Uterus (tissue), 3 donors: ENCODE measurements at regions not wholly inside any gene's neighbourhood (a gene's known extent, or its start where the extent isn't known, plus 50 kb on each side); places are given as distances from the start of the nearest gene placed in this dataset.

ENCODE experiments used
- DNase-seq, 2 donors: peaks; one replicate each; pipeline ENCODE4 v3.0.0-alpha.2; 2019 to 2020
- H3K27ac ChIP-seq, 2 donors: fragments of 200-600 bp; sonication (generic); 1 replicate in 1 of 2; 2 replicates in 1 of 2; pipeline ENCODE4 v1.5.1; 2016 to 2018
- H3K27me3 ChIP-seq, 2 donors: fragments of 200-600 bp; sonication (generic); one replicate each; pipeline ENCODE4 v1.5.1; 2018 to 2019; ENCODE audit warnings: control low read depth in 1 of 2
- H3K36me3 ChIP-seq, 2 donors: fragments of 200-600 bp; sonication (generic); one replicate each; pipeline ENCODE4 v1.5.1; 2019; ENCODE audit warnings: control low read depth in 1 of 2
- H3K4me1 ChIP-seq, 2 donors: fragments of 200-600 bp; sonication (generic); one replicate each; pipeline ENCODE4 v1.5.1; 2018 to 2019; ENCODE audit warnings: control low read depth in 1 of 2
- H3K4me3 ChIP-seq, 2 donors: fragments of 200-600 bp; sonication (generic); 1 replicate in 1 of 2; 2 replicates in 1 of 2; pipeline ENCODE4 v1.5.1; 2018 to 2019; ENCODE audit warnings: mild to moderate bottlenecking in 1 of 2
- H3K9me3 ChIP-seq, 2 donors: fragments of 200-600 bp; sonication (generic); one replicate each; pipeline ENCODE4 v1.5.1; 2019; ENCODE audit warnings: control low read depth in 1 of 2
- POLR2A ChIP-seq, 2 donors: fragments of 450-650 bp; IDR thresholded peaks; one replicate each; pipeline ENCODE4 v1.6.1; 2016; ENCODE audit warnings: antibody characterized with exemption in 2 of 2, mild to moderate bottlenecking in 1 of 2, moderate library complexity in 1 of 2
- intact Hi-C: fragments of 100-400 bp; cut with DNase I; formaldehyde crosslinking; loops from one replicate; pipeline ENCODE4 v1.15.1; 2023; ENCODE audit warnings: low total_unique reads
- TF ChIP-seq, protein P1 (sequence below), 4 experiments: fragments of 200-600 bp in 2 of 4; fragments of 450-650 bp in 2 of 4; sonication (generic) in 2 of 4; IDR thresholded peaks; one replicate each; pipeline ENCODE4 v1.5.1; 2016 to 2019; ENCODE audit warnings: antibody characterized with exemption in 4 of 4, mild to moderate bottlenecking in 2 of 4, moderate library complexity in 1 of 4
- donor health status: DM: yes; HTN: yes; CAD: no.

GRCh38 chr2:117555965-117556364, 258.5 kb upstream of the DDX18 start:
- DNase-seq = no peak
- H3K27me3 ChIP-seq = no peaks in the 10 kb centered on the region
- H3K27ac ChIP-seq = no peak overlapping the region
- no peaks in the 10 kb centered on the region for H3K4me1 ChIP-seq
- no peak overlapping the region for H3K4me3 ChIP-seq
- TF ChIP-seq, protein P1, sequence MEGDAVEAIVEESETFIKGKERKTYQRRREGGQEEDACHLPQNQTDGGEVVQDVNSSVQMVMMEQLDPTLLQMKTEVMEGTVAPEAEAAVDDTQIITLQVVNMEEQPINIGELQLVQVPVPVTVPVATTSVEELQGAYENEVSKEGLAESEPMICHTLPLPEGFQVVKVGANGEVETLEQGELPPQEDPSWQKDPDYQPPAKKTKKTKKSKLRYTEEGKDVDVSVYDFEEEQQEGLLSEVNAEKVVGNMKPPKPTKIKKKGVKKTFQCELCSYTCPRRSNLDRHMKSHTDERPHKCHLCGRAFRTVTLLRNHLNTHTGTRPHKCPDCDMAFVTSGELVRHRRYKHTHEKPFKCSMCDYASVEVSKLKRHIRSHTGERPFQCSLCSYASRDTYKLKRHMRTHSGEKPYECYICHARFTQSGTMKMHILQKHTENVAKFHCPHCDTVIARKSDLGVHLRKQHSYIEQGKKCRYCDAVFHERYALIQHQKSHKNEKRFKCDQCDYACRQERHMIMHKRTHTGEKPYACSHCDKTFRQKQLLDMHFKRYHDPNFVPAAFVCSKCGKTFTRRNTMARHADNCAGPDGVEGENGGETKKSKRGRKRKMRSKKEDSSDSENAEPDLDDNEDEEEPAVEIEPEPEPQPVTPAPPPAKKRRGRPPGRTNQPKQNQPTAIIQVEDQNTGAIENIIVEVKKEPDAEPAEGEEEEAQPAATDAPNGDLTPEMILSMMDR (IDR thresholded peaks at IDR 0.05) = no peak
- TF ChIP-seq POLR2A (IDR thresholded peaks at IDR 0.05) = no peak
- no peaks in the 10 kb centered on the region for H3K9me3 ChIP-seq
- intact Hi-C loops = no loop called here
- H3K36me3 ChIP-seq = no peaks in the 10 kb centered on the region

- no peaks in the 10 kb centered on the region for H3K36me3 ChIP-seq
- H3K27ac ChIP-seq = no peak overlapping the region
- no peaks in the 10 kb centered on the region for H3K27me3 ChIP-seq
- no peaks in the 10 kb centered on the region for H3K9me3 ChIP-seq
- intact Hi-C loops = no loop called here
- no peak for DNase-seq
- no peak for TF ChIP-seq POLR2A (IDR thresholded peaks at IDR 0.05)
- TF ChIP-seq, protein P1 (IDR thresholded peaks at IDR 0.05) = no peak
- no peaks in the 10 kb centered on the region for H3K4me1 ChIP-seq
- H3K4me3 ChIP-seq = no peak overlapping the region
These were observed 256.9 kb upstream of the DDX18 start for GRCh38 chr2:117557626-117558025.

DNA sequence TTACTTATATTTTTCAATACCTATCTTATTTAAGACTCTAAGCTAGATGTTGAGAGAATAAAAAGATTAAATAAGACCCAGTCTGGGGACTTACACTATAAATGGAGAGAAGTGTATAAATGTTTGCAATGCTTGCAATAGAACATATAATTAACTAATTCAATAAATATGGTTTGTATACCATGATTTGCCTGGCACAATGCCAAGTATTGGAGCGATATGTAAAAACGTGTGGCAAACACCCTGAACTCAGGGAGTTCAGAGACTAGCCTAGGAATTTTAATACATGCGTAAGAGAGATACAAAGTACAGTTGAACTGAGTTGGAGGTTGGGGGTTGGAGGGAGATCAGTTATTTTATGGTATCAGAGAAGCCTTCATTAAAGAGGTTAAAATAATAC, 251.8 kb upstream of the DDX18 start:
- Histone ChIP-seq H3K9me3 (no peaks in the 10 kb centered on the region), H3K27me3 (no peaks in the 10 kb centered on the region), H3K36me3 (no peaks in the 10 kb centered on the region), H3K4me3 (no peak overlapping the region), H3K4me1 (no peaks in the 10 kb centered on the region), H3K27ac (no peak overlapping the region)
- TF ChIP-seq, protein P1 (IDR thresholded peaks at IDR 0.05) = no peak
- DNase-seq = no peak
- intact Hi-C loops = no loop called here

- intact Hi-C loops = no loop called here
- Histone ChIP-seq H3K27me3 (no peaks in the 10 kb centered on the region), H3K36me3 (no peaks in the 10 kb centered on the region), H3K4me3 (no peak overlapping the region), H3K27ac (no peak overlapping the region), H3K4me1 (no peaks in the 10 kb centered on the region), H3K9me3 (no peaks in the 10 kb centered on the region)
- DNase-seq = no peak
- TF ChIP-seq, protein P1 (IDR thresholded peaks at IDR 0.05) = no peak
- TF ChIP-seq POLR2A (IDR thresholded peaks at IDR 0.05) = no peak
These were observed 242.7 kb upstream of the DDX18 start for GRCh38 chr2:117571590-117572349.

GRCh38 chr2:117587310-117587709, 227.2 kb upstream of the DDX18 start:
- intact Hi-C loops = no loop called here
- Histone ChIP-seq H3K27ac (no peak overlapping the region), H3K4me1 (no peaks in the 10 kb centered on the region), H3K4me3 (no peak overlapping the region), H3K27me3 (no peaks in the 10 kb centered on the region), H3K36me3 (no peaks in the 10 kb centered on the region), H3K9me3 (no peaks in the 10 kb centered on the region)
- no peak for TF ChIP-seq POLR2A (IDR thresholded peaks at IDR 0.05)
- TF ChIP-seq, protein P1 (IDR thresholded peaks at IDR 0.05) = no peak
- no peak for DNase-seq
